ENCODE measurements at regions not wholly inside any gene's neighbourhood (a gene's known extent, or its start where the extent isn't known, plus 50 kb on each side); places are given as distances from the start of the nearest gene placed in this dataset.

DNA sequence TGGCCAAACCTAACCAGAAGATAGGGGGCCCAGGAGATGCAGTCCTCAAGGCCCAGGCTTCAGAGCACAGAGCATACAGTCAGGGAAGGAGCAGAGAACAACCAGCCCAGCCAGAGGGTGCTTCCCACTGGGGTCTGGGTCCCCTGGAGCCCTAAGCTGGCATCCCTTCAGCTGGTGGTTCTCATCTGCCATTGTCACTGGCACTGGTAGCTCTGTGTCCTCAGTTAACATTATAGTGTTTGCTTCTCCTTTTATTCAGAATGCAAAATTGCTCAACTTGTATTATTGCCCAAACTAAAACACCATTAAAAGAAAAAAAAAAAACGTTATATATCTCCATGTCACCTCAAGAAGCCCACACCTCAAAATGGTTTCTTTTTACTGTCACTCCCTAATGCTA is 219.2 kb downstream of the ENC1 start:
- DNase-seq = no peak

DNA sequence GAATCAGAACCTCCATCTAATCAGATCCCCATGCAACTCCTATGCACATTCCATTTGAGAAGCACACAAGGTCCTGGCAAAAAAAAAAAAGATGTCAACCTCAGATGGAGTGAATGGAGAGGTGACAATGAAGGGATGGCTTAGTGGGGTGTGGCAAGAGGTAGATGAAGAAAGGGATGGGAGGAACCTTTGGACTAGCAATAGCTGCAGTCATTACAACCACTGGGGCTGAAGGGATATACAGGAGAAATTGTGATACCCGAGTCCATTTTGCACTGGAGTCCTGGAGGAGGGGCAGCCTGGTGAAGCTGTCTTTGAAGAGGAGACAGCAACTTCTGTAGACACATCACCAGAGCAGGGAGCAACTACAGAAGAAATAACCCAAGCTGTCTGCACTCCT is 219.6 kb downstream of the ENC1 start:
- DNase-seq = no peak

DNA sequence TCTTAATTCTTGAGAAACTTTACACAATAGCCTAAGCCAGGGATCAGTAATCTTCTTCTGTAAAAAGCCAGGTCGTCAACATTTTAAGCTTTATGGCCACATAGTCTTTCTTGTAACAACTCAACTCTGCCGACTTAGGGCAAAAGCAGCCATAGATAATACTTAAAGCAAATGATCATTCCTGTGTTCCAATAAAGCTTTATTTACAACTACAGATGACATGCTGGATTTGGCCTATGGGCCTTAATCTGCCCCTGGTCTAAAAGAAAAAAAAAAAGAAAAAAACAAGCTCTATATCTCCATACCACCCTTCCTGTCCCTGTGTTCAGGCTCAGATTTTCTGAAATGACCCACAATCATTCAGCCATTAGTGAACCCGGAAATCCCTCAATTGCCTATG is 220.3 kb downstream of the ENC1 start:
- DNase-seq = no peak

DNA sequence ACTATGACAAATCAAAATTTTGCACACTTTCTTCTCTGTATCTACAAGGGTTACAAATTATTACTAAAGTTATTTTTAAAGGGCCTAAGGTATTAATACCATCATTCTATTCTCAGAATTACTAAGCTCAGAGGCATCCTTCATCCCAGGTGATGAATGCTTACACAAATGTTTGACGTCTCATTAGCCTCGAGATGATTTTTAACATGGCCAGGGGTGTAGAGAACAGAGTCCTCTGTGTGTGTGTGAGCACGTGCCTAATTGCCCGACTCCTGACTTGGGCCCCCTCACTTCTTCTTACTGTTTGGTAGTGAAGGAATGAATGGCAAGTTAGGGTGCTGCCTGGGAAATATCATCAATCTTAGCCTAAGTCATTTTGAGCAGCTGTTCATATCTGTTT is 221.1 kb downstream of the ENC1 start:
- no peak for DNase-seq

DNA sequence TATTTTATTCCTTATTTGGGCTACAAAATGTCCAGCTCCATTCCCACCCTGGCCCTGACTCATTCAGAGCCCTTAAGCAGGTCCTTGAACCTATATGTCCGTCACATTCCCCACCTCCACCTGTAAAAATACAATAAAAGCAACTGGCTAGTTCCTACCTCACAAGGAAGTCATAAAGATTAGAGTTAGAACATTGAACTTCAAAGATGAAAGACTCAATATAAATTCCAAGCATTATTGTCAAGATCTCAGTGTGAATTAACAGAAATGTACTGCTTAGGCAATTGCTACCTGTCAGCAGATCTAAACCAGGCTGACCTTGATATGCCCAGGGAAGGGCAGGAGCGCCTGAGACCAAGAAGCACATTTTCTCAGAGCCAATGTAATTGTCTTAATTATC is 221.8 kb downstream of the ENC1 start:
- DNase-seq = no peak

DNA sequence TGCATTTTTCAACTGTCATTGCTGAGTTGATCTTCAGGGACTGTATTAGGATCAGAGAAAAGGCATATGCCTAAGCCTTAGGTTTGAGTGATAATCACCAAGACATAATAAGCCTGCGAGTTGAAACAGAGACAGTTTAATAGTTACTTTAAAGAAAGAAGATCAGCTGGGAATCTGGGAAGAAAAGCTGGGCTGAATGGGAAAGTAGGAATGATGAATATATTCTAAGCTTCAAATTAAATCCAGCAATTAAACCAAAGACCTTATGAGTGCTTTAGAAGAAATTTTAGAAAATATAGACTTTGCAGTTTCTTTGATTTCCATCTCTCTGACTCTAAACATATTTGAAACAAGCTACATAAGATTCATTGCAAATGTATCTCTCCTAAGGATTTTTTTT is 222.3 kb downstream of the ENC1 start:
- no peak for DNase-seq

DNA sequence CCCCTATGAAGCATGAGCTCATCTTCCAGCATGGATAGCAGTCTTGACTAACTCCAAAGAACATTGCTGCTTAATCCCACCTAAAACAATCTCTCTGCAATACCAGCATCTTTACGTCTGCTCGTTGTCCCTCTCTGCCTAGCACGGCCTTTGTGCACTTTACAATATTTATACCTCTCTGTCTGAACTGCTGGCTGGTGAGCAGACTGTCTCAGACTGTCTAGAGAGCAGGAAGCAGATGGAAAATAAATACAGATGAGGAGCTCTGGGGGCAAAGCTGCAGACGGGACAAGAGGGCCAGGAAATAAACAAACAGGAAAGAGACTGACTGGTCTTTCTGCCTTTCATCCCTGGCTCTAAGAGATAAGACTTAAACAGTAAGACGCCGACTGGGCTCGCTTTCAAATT is 224.8 kb downstream of the ENC1 start:
- no peak for DNase-seq

DNA sequence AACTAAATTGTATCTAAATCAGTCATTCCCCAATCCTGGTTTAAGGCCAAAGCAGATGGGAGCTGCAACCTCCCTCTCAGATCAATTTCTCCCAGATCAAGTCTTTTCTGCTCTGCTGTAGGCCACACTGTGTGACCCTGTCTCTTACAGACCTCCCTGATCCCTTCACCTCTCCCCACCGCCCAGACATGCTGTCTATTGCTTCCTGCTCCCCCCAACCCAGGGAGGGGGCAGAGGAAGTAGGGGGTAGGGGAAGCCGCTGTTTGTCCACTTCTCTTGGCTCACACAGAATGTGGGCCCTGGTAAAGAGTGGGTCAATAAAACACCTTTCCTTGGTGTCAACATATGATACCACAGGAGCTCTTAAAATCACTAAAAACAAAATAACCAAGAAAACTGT is 226.3 kb downstream of the ENC1 start:
- no peak for DNase-seq

DNA sequence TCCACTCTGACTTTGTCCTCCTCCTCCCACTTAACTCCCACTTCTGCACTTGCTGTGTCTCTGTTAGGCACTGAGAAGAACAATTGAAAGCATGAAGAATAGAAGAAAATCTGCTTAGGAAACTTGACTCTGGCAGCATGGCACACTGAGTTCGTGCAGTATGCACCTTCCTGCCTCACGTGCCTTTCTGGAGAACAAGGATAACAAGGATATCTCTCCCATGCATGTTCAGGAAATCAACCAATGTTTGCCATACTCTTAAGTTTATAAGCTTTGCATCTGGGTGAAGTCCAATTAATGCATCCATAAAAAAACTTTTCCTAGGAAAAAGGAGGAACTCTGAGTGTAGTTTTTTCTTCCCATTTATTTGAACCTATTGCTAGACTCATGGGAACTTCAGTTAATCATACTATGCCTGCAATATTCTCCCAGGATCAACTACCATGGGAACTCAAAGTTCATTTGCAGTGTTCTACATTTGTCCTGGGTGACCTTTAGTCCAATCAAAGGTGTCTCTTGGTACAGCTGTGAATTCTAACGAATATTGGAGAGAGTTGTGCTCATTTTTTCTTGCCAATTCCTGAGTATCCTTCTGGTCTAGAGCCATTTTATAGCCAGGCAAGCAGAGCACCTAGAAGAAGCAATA is 227.0 kb downstream of the ENC1 start:
- no peak for DNase-seq

DNA sequence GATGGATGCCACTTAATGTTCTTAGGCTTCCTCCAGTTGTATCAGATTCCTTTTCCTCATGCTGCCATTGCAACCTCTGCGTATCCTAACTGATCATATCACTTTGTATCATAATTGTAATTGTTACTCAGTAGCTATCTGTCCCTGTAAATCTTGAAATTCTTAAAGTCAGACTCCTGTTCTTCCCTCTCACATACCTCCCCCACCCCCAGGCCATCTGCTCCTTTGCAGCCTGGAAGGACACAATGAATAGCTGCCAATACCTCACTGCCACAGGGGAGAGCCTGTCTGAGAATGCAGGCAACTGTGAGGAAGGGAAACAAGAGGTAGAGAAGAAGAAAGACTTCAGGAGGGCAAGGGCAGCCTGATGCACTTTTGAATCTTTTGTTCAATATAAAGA is 228.5 kb downstream of the ENC1 start:
- no peak for DNase-seq

DNA sequence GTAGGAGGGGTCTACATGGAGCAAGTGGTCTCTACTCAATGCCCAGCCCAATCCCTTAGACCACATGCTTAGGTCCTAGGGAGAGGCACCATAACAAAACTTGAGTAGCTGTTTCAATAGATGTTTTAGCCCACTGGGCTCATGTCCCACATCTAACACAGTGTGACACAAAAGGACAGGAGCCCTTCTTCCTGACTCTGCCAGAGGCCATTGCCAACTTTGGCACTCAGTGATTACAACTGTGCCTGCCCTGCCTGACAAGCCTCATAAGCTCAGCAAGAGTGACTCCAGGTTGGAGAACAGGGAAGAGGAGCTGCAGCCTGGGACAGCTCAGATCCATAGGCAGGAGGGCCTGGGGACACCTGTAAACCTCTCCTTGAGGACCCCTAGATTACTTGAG is 230.8 kb downstream of the ENC1 start:
- no peak for DNase-seq

DNA sequence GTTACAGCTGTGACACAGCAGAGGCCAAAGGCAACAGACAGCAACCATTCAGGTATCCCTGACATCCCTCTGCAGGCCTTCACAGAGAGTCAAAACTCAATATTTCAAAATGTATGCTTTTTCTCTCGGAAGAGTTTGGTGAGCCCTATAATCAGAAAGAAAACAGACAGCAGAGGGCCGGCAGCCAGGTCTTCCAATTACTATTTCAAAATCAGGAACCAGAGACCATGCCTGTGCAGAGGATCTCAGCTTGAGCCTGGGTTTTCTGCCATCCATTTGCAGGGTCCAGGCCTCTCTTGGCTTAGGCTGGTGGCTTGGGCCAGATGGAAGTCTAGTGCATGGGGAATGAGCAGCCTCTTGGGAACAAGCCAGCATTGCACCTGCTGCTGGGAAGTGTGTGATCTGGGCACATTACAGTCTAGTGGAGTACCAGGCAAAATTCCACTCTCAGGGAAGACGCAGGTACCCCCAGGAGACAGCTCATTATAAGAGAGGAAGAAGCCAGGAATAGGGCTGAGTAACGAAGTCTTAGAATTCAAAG is 231.3 kb downstream of the ENC1 start:
- no peak for DNase-seq

DNA sequence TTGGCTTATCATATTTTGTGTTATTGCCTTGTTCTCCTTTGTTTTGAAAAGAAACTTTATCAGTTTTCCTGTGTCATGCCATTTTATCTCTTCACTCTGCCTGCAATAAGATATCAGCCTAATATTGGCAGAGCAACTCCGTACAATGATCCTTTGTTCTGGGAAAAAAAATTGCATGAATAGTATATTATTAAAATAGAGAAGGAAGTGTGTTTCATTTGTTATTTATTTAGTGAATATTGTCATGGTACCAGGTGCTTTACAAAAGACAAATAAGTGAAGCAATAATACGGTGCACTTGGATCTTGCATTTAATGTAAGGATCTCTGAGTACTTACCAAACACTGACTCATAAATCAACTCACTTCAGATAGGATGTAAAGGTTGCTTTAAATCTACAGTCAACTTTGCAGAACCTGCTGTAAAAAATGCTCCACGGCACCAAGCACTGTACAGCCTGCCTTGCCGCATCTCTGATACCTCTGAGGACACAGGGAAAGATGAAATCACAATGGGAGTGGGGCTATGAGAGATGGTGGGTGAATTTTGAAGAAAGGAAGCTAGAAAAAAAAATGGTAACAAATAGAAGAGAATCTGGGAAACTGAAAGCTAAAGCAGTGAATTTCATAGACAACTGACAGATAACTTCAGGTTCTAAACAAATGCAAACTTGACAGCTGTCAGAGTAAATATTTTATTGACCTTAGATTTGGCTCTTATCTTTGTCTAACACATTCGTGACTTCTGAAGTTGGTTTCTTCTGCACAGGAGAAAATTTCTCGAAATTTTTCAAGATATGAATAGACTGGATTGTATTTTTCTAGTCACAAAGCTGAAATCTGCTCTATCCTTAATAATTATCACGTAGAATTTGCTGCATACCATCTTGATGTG is 232.1 kb downstream of the ENC1 start:
- no peak for DNase-seq

DNA sequence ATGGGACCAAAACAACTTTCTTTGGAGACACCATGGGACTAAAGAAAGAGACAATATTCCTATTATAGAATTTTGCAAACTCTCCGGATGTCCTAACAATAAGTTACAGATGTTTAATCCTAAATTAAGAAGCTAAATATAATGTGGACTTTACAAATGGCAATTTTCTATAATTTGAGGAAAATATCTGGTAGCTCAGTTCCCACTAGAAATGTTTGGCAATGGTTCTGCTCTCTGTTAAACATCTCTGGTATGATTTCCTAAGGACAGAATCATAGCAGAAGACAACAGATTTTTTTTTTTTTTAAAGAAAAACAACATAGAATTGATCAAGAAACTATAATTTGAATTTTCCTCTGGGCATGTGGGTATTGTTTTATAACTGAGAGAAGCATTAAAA is 232.8 kb downstream of the ENC1 start:
- no peak for DNase-seq

DNA sequence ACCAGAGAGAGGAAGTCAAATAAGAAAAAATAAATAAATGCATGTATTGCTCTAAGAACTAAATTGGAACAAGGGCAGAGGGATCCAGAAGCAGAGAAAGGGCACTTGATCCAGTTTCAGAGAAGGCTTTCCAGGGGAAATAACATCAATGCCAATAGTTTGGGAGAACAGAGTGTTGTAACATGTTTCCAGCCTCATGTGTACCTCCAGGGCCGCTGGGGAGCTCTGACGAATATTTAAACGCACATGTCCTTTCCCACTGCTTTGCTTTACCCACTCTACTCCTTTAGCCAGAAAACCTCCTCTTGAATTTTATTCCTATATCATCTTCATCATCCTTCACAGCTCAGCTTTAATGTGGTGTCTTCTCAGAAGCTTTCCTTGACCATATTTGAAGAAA is 233.7 kb downstream of the ENC1 start:
- no peak for DNase-seq

DNA sequence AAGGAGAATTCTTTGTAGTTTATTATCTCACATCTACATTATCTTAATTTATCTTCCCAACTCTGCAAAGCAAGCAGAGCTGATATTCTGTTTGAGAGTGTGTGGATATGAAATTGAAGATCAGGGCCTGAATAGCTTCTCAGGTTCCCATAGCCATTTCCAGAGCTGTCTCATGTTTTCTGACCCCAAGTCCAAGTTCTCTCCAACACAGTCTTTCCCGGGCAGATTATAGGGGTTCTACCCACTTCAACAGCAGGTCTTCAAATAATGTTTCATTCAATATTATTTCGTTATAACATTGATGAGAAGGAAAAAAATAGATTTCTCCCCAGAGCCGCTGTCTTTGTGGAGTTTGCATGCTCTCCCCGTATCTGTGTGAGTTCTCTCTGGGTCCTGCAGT is 234.9 kb downstream of the ENC1 start:
- DNase-seq = no peak

DNA sequence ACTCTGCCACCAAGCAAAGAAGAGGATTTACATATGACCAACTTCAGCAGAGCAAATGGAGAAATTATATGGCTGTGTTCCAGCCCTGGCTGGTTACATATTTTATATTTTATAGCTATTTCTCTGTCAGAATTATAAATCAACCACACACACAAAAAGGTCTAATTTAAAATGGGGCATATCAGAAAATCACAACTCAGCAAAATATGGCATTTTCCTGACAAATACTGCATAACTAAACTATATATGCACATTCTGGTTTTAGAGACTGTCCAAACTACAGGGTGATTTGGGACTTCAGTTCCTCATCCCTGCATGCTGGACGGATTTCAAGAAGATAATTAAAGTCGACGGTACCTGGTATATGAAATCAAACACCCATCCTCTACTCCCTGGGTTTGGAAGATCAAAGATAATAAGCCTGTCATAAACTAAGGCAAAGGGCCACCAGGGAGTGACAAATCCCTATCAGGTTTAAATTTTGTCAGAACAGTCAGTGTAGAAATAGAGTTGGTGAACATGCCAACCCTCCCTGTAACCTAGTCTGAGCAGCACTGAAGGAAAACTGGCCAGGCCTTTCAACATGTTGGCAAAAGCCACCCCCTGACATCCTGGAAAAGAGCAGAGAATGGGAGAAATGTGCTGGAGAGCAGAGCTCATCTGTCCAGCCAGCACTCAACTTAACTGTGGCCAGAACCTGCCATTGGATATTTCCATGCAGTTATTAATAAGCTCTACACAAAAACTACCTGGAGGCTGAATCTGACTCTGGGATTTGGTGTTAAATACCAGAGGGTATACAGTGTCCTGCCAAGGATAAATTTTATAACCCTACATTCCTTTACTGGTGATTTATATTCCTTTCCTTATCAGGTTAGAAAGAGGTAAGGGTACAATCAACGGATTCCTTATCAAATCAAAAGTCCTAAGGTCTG is 235.7 kb downstream of the ENC1 start:
- DNase-seq = no peak

DNA sequence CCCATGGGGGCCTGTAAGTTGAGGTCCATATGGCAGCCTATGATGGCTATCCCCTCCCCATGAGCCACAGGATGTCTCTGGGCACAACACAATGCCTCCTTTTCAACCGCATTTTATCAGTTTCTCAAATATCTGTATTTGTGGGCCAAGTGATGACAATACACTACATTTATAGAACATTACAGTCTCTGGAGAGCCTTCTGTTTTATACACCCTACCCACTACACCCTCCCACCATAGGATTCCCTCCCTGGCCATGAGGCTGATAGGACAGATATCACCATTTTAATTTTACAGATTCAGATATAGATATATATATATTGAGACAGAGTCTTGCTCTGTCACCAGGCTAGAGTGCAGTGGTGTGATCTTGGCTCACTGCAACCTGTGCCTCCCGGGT is 236.8 kb downstream of the ENC1 start:
- DNase-seq = no peak

DNA sequence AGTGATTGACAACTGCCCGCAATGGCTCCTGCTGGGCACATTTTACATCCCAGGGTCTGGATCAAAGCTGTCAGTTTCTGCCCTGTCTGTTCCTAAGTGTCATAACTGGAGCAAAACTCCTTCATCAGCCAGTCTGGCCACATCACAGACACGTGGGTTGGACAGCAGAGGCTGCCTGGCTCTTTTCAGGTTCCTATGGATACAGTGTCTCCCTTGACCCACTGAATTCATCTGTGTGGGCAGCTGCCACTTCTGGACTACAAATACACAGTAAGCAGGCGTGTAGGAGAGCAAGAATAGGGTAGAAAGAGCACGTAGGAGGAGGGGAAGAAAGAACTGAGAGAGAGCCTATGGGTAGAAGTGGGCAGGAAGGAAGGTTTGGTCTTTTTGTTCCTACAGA is 238.0 kb downstream of the ENC1 start:
- no peak for DNase-seq

DNA sequence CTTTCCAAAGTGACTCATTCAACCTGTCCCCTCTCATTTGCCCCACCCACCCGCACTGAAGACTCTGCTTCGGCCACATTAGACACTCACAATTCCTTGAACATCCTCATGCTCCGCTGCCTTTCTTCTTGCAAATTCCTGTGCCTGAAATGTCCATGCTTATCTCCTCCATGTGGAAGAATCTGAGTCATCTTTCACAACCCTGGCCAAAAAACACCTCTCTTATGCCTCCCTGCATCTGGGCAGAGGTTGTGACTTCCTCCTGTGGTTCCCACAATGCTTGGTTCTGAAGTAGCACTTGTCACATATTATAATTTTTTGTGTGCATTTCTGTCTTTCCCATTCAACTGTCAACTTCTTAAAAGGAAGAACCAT is 238.6 kb downstream of the ENC1 start:
- no peak for DNase-seq

DNA sequence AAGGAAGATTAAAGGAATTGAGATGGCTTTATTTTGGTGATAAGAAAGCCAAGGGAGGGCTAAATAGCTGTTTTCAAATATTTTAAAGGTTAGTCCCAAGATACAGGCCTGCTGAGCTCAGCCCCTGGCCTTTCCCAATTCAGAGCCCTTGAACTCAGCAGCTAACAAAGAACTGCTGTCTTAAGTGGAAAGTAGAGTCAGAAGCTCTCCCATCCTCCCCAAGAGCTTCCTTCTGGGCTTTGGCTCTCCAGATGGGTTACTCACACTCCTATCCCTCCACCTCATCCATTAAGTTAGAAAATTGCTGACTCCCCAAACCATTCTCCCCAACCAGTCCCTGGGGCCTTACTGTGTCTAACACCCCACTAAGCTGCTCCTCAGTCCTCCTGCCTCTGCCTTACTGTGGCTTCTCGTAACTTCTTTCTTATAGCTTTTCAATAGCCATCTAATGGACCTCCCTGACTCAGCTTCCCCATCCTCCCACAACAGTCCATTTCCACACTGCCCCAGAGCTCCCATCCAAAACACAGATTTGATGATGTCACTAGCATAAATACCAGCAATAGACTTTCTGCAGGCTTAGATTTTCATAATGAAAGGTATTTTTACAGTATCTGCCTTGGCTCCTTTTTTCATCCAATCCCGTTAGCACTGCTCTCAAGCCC is 239.1 kb downstream of the ENC1 start:
- DNase-seq = no peak

DNA sequence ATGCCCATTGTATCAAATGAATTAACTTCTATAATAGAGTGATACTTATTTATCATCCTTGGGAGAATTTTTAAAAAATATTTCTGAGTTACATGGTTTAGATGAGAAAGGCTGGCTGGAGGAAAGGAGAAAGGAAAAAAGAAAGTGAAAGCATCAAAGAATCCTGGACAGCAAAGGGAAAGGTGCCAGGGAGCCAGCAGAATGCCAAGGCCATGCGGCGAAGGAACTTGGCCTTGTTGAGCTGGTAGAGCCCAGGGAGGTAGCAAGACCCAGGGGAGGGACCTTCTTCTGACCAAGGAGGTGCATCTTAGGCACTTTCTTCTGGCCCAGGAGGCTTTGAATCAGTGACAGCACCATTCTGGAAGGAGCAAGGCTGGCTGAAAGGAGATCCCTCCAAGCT is 240.5 kb downstream of the ENC1 start:
- DNase-seq = no peak

All from activated CD8-positive, alpha-beta memory T cell treated with anti-CD3 and anti-CD28 coated beads, Interleukin-2, amount 50 U/mL, for 4 hours (primary cell).